HEK293 (cell line): ENCODE measurements at regions not wholly inside any gene's neighbourhood (a gene's known extent, or its start where the extent isn't known, plus 50 kb on each side); places are given as distances from the start of the nearest gene placed in this dataset.

Source experiments
- KLF7 ChIP-seq: fragments of 450-650 bp; formaldehyde crosslinking; IDR thresholded peaks from 2 replicates; pipeline ENCODE4 v1.5.1; 2016; ENCODE audit warnings: missing biosample characterization, missing genetic modification characterization, borderline replicate concordance
- PATZ1 ChIP-seq: fragments of 450-650 bp; formaldehyde crosslinking; IDR thresholded peaks from 2 replicates; pipeline ENCODE4 v1.5.1; 2016; ENCODE audit warnings: missing biosample characterization, missing genetic modification characterization
- PRDM1 ChIP-seq: fragments of 450-650 bp; formaldehyde crosslinking; IDR thresholded peaks from 2 replicates; pipeline ENCODE4; 2016; ENCODE audit warnings: missing biosample characterization, missing genetic modification characterization
- SP2 ChIP-seq: fragments of 450-650 bp; formaldehyde crosslinking; IDR thresholded peaks from 2 replicates; pipeline ENCODE4 v1.5.1; 2016; ENCODE audit warnings: missing biosample characterization, missing genetic modification characterization
- ZBTB17 ChIP-seq: fragments of 450-650 bp; formaldehyde crosslinking; IDR thresholded peaks from 2 replicates; pipeline ENCODE4 v1.5.1; 2016; ENCODE audit warnings: missing biosample characterization, missing genetic modification characterization
- ZBTB21 ChIP-seq: fragments of 450-650 bp; formaldehyde crosslinking; IDR thresholded peaks from 2 replicates; pipeline ENCODE4 v1.5.1; 2017; ENCODE audit warnings: missing biosample characterization, missing genetic modification characterization
- ZNF121 ChIP-seq: fragments of 450-650 bp; formaldehyde crosslinking; IDR thresholded peaks from 2 replicates; pipeline ENCODE4 v1.5.1; 2016; ENCODE audit warnings: missing biosample characterization, missing genetic modification characterization
- ZNF138 ChIP-seq: fragments of 450-650 bp; formaldehyde crosslinking; IDR thresholded peaks from 2 replicates; pipeline ENCODE4 v1.5.1; 2016; ENCODE audit warnings: missing biosample characterization, missing genetic modification characterization, borderline replicate concordance
- ZNF140 ChIP-seq: fragments of 450-650 bp; formaldehyde crosslinking; IDR thresholded peaks from 2 replicates; pipeline ENCODE4 v1.5.1; 2016; ENCODE audit warnings: missing biosample characterization, missing genetic modification characterization
- ZNF354C ChIP-seq: fragments of 450-650 bp; formaldehyde crosslinking; IDR thresholded peaks from 2 replicates; pipeline ENCODE4 v1.5.1; 2016; ENCODE audit warnings: missing biosample characterization, missing genetic modification characterization, low read depth, borderline replicate concordance
- ZNF362 ChIP-seq: fragments of 450-650 bp; formaldehyde crosslinking; IDR thresholded peaks from 2 replicates; pipeline ENCODE4 v1.5.1; 2016; ENCODE audit warnings: missing biosample characterization, missing genetic modification characterization
- TF ChIP-seq, protein P1 (sequence below): fragments of 450-650 bp; formaldehyde crosslinking; IDR thresholded peaks from 2 replicates; pipeline ENCODE4 v1.5.1; 2016; ENCODE audit warnings: missing biosample characterization, missing genetic modification characterization
- TF ChIP-seq, protein P2 (sequence below): sonication (generic); formaldehyde crosslinking; IDR thresholded peaks from 2 replicates; pipeline ENCODE4 v1.8.1; 2022; ENCODE audit warnings: mild to moderate bottlenecking, moderate library complexity, missing genetic modification reagents
- TF ChIP-seq, protein P3 (sequence below): fragments of 450-650 bp; formaldehyde crosslinking; IDR thresholded peaks from 2 replicates; pipeline ENCODE4 v1.5.1; 2016; ENCODE audit warnings: missing biosample characterization, missing genetic modification characterization

DNA sequence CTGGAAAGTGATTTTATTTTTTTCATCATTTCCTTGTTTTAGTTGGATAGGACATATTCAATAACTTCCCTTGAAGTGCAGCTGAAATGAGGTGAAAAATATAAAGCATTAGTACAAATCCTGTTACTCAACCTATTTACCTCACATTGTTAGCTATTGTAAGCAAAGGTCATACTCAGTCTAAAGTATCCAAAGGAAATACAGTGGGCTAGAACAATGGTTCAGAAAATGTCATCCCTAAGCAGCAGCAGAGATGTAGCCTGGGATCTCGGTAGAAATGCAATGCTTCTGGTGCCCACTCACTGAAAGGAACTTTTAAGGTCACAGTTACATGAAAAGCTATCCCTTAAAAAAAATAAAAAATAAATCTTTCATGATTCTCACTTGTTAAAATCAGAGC is 300.6 kb downstream of the PPP4R3C start:
- TF ChIP-seq ZBTB17 (tag by site-specific recombination): no peak
- TF ChIP-seq, protein P1, sequence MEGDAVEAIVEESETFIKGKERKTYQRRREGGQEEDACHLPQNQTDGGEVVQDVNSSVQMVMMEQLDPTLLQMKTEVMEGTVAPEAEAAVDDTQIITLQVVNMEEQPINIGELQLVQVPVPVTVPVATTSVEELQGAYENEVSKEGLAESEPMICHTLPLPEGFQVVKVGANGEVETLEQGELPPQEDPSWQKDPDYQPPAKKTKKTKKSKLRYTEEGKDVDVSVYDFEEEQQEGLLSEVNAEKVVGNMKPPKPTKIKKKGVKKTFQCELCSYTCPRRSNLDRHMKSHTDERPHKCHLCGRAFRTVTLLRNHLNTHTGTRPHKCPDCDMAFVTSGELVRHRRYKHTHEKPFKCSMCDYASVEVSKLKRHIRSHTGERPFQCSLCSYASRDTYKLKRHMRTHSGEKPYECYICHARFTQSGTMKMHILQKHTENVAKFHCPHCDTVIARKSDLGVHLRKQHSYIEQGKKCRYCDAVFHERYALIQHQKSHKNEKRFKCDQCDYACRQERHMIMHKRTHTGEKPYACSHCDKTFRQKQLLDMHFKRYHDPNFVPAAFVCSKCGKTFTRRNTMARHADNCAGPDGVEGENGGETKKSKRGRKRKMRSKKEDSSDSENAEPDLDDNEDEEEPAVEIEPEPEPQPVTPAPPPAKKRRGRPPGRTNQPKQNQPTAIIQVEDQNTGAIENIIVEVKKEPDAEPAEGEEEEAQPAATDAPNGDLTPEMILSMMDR (tag by site-specific recombination): no peak
- no peak for TF ChIP-seq ZBTB21 (tag by site-specific recombination)
- no peak for TF ChIP-seq PRDM1
- TF ChIP-seq KLF7 (tag by site-specific recombination): no peak
- no peak for TF ChIP-seq PATZ1 (tag by site-specific recombination)
- no peak for TF ChIP-seq ZNF140 (tag by site-specific recombination)
- TF ChIP-seq, protein P2, sequence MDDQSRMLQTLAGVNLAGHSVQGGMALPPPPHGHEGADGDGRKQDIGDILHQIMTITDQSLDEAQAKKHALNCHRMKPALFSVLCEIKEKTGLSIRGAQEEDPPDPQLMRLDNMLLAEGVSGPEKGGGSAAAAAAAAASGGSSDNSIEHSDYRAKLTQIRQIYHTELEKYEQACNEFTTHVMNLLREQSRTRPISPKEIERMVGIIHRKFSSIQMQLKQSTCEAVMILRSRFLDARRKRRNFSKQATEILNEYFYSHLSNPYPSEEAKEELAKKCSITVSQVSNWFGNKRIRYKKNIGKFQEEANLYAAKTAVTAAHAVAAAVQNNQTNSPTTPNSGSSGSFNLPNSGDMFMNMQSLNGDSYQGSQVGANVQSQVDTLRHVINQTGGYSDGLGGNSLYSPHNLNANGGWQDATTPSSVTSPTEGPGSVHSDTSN (CRISPR knock-in tag): no peak
- TF ChIP-seq, protein P3, sequence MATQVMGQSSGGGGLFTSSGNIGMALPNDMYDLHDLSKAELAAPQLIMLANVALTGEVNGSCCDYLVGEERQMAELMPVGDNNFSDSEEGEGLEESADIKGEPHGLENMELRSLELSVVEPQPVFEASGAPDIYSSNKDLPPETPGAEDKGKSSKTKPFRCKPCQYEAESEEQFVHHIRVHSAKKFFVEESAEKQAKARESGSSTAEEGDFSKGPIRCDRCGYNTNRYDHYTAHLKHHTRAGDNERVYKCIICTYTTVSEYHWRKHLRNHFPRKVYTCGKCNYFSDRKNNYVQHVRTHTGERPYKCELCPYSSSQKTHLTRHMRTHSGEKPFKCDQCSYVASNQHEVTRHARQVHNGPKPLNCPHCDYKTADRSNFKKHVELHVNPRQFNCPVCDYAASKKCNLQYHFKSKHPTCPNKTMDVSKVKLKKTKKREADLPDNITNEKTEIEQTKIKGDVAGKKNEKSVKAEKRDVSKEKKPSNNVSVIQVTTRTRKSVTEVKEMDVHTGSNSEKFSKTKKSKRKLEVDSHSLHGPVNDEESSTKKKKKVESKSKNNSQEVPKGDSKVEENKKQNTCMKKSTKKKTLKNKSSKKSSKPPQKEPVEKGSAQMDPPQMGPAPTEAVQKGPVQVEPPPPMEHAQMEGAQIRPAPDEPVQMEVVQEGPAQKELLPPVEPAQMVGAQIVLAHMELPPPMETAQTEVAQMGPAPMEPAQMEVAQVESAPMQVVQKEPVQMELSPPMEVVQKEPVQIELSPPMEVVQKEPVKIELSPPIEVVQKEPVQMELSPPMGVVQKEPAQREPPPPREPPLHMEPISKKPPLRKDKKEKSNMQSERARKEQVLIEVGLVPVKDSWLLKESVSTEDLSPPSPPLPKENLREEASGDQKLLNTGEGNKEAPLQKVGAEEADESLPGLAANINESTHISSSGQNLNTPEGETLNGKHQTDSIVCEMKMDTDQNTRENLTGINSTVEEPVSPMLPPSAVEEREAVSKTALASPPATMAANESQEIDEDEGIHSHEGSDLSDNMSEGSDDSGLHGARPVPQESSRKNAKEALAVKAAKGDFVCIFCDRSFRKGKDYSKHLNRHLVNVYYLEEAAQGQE (tag by site-specific recombination): no peak
- no peak for TF ChIP-seq SP2 (tag by site-specific recombination)
- no peak for TF ChIP-seq ZNF354C (tag by site-specific recombination)
- no peak for TF ChIP-seq ZNF121
- no peak for TF ChIP-seq ZNF362 (tag by site-specific recombination)
- TF ChIP-seq ZNF138 (tag by site-specific recombination): no peak
